ENCODE measurements at regions not wholly inside any gene's neighbourhood (a gene's known extent, or its start where the extent isn't known, plus 50 kb on each side); places are given as distances from the start of the nearest gene placed in this dataset.

DNA sequence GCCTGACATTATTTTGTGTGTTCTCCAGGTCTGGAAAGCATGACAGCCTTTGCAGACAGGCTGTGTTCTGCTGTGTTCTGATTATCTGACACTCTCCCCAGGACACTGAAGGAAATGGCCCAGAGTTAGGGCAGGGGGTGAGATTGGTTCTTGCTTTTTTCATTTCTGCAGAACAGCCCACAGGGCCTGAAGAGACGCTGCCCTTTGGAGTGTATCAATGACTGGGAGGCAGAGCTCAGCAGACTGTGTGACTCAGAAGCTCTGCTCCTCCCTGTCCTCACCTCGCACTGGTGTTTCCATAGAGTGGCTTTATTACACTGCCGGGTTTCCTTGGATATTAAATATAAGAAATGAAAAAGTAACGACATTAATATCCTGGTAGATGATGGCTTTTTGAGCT lies 523.6 kb downstream of the NTRK3 start:
- no peak for TF ChIP-seq POLR2AphosphoS5 (IDR thresholded peaks at IDR 0.05; ENCODE audit: borderline replicate concordance, low read depth, low read length)
- TF ChIP-seq EZH2 (IDR thresholded peaks at IDR 0.05) = no peak
- no peak for TF ChIP-seq FOXP2 (optimal IDR thresholded peaks at IDR 0.05; ENCODE audit: control extremely low read depth, extremely low read length, insufficient read depth)
